Spleen (tissue), 11 donors: ENCODE measurements at regions not wholly inside any gene's neighbourhood (a gene's known extent, or its start where the extent isn't known, plus 50 kb on each side); places are given as distances from the start of the nearest gene placed in this dataset.

Experiments
- DNase-seq: peaks from one replicate; pipeline ENCODE4 v3.0.0-alpha.2; 2020
- H3K27ac ChIP-seq, 8 donors: fragments of 200-600 bp; sonication (generic) in 7 of 8; 1 replicate in 4 of 8; 2 replicates in 4 of 8; pipeline versions ENCODE4 v1.5.0 to v1.8.0; 2016 to 2021; ENCODE audit warnings: inconsistent platforms in 4 of 8, mild to moderate bottlenecking in 4 of 8, moderate library complexity in 1 of 8
- H3K27me3 ChIP-seq, 7 donors: fragments of 200-600 bp; sonication (generic) in 6 of 7; replicated peaks in 1 of 7; 1 replicate in 4 of 7; 2 replicates in 3 of 7; pipeline versions ENCODE4 v1.5.0 to v1.8.0; 2016 to 2021; ENCODE audit warnings: inconsistent platforms in 3 of 7, mild to moderate bottlenecking in 1 of 7
- H3K36me3 ChIP-seq, 6 donors: fragments of 200-600 bp; sonication (generic) in 5 of 6; 1 replicate in 4 of 6; 2 replicates in 2 of 6; pipeline versions ENCODE4 v1.5.0 to v1.8.0; 2016 to 2021; ENCODE audit warnings: inconsistent platforms in 2 of 6
- H3K4me1 ChIP-seq, 6 donors: fragments of 200-600 bp; sonication (generic) in 5 of 6; 1 replicate in 3 of 6; 2 replicates in 3 of 6; pipeline versions ENCODE4 v1.5.0 to v1.8.0; 2016 to 2021; ENCODE audit warnings: inconsistent platforms in 3 of 6
- H3K4me3 ChIP-seq, 8 donors: fragments of 200-600 bp; sonication (generic) in 7 of 8; 1 replicate in 4 of 8; 2 replicates in 4 of 8; pipeline versions ENCODE4 v1.5.0 to v1.8.0; 2016 to 2021; ENCODE audit warnings: inconsistent platforms in 4 of 8, mild to moderate bottlenecking in 4 of 8, moderate library complexity in 2 of 8
- H3K9me3 ChIP-seq, 8 donors: fragments of 200-600 bp; sonication (generic) in 7 of 8; 1 replicate in 4 of 8; 2 replicates in 4 of 8; pipeline versions ENCODE4 v1.5.0 to v1.8.0; 2016 to 2021; ENCODE audit warnings: inconsistent platforms in 4 of 8
- CTCF ChIP-seq, 11 experiments: fragments of 200-600 bp in 7 of 11; fragments of 450-650 bp in 4 of 11; sonication (generic) in 4 of 11; IDR thresholded peaks in 8 of 11; conservative IDR thresholded peaks in 3 of 11; 1 replicate in 7 of 11; 2 replicates in 4 of 11; pipeline versions ENCODE4 v1.4.0 to v1.8.0; 2016 to 2021; ENCODE audit warnings: antibody characterized with exemption in 11 of 11, inconsistent platforms in 4 of 11, mild to moderate bottlenecking in 1 of 11
- POLR2A ChIP-seq, 3 donors: fragments of 450-650 bp; IDR thresholded peaks; one replicate each; pipeline ENCODE4 v1.5.1; 2017; ENCODE audit warnings: antibody characterized with exemption in 3 of 3, mild to moderate bottlenecking in 1 of 3
- POLR2AphosphoS5 ChIP-seq, 3 donors: sonication (generic); formaldehyde crosslinking; IDR thresholded peaks; one replicate each; pipeline ENCODE4 v1.5.1; 2017; ENCODE audit warnings: antibody characterized with exemption in 3 of 3
- WGBS, 5 donors: extraction: QIAGEN DNeasy Blood & Tissue Kit in 3 of 5; methylation state at CpG; one replicate each; pipeline versions ENCODE4 v1.1.5 to v1.1.7; 2013 to 2018; 5-methylcytosine and 5-hydroxymethylcytosine counted together
- intact Hi-C: fragments of 100-400 bp; cut with DNase I; formaldehyde crosslinking; loops from one replicate; pipeline ENCODE4 v1.15.0; 2023; ENCODE audit warnings: low total_unique reads
- donor health status: healthy with polysubstance abuse.
- donor health status: DM: no; HTN: no; CAD: no; lungs with moderate emphysema.
- donor health status: DM: no; HTN: no; CAD: no.
- donor health status: Bipolar disorder and iron deficiency.
- donor health status: healthy.
- donor health status: DM: no; HTN: no; CAD: no.
- donor health status: DM: yes; HTN: yes; CAD: no.

- TF ChIP-seq POLR2AphosphoS5 (IDR thresholded peaks at IDR 0.05): no peak
- TF ChIP-seq CTCF (IDR thresholded peaks at IDR 0.05 in 8 of 11, conservative IDR thresholded peaks at IDR 0.05 in 3 of 11): no peak
- no peak for TF ChIP-seq POLR2A (IDR thresholded peaks at IDR 0.05)
- DNase-seq: peak; percentile 41
- Histone ChIP-seq H3K9me3 (no peaks in the 10 kb centered on the region), H3K27ac (no peak overlapping the region), H3K36me3 (no peaks in the 10 kb centered on the region), H3K27me3 (peaks cover 0 to 25% (median 0%) of the 10 kb centered on the region in 7 donors), H3K4me1 (peaks cover 0 to 10% (median 0%) of the 10 kb centered on the region in 6 donors), H3K4me3 (no peak overlapping the region)
- intact Hi-C loops: no loop called here
- WGBS, 5 donors: 85 to 93% (median 88%) methylated on average over 17 to 19 of the region's 19 CpGs
Measured at GRCh38 chr9:126155756-126156664, 170.6 kb upstream of the MVB12B start.

GRCh38 chr9:126156898-126157297, 169.7 kb upstream of the MVB12B start:
- H3K9me3 ChIP-seq: no peaks in the 10 kb centered on the region
- peaks cover 0 to 25% (median 0%) of the 10 kb centered on the region in 7 donors for H3K27me3 ChIP-seq
- H3K4me3 ChIP-seq: no peak overlapping the region
- no peaks in the 10 kb centered on the region for H3K36me3 ChIP-seq
- H3K4me1 ChIP-seq: peaks cover 0 to 4% (median 0%) of the 10 kb centered on the region in 6 donors
- intact Hi-C loops: no loop called here
- 87 to 90% (median 89%) methylated on average over 12 of the region's 12 CpGs for WGBS, 5 donors
- TF ChIP-seq CTCF (IDR thresholded peaks at IDR 0.05 in 8 of 11, conservative IDR thresholded peaks at IDR 0.05 in 3 of 11) (no peak), POLR2A (IDR thresholded peaks at IDR 0.05) (no peak), POLR2AphosphoS5 (IDR thresholded peaks at IDR 0.05) (no peak)
- H3K27ac ChIP-seq: no peak overlapping the region
- peak; percentile 35 for DNase-seq

GRCh38 chr9:126157423-126157822, 169.2 kb upstream of the MVB12B start:
- WGBS, 5 donors: 32 to 47% (median 35%) methylated on average over 10 of the region's 10 CpGs
- Histone ChIP-seq H3K27me3 (peaks cover 0 to 26% (median 0%) of the 10 kb centered on the region in 7 donors), H3K9me3 (no peaks in the 10 kb centered on the region), H3K4me1 (no peaks in the 10 kb centered on the region), H3K36me3 (no peaks in the 10 kb centered on the region), H3K4me3 (no peak overlapping the region), H3K27ac (no peak overlapping the region)
- TF ChIP-seq POLR2A (IDR thresholded peaks at IDR 0.05) (no peak), POLR2AphosphoS5 (IDR thresholded peaks at IDR 0.05) (no peak), CTCF (IDR thresholded peaks at IDR 0.05 in 8 of 11, conservative IDR thresholded peaks at IDR 0.05 in 3 of 11) (no peak)
- intact Hi-C loops: no loop called here
- peak; percentile 39 for DNase-seq

- Histone ChIP-seq H3K27me3 (peaks cover 0 to 32% (median 0%) of the 10 kb centered on the region in 7 donors), H3K36me3 (no peaks in the 10 kb centered on the region), H3K27ac (no peak overlapping the region), H3K4me3 (no peak overlapping the region), H3K9me3 (no peaks in the 10 kb centered on the region), H3K4me1 (no peaks in the 10 kb centered on the region)
- 76 to 80% (median 77%) methylated on average over 29 of the region's 29 CpGs for WGBS, 5 donors
- TF ChIP-seq POLR2AphosphoS5 (IDR thresholded peaks at IDR 0.05) (no peak), CTCF (IDR thresholded peaks at IDR 0.05 in 8 of 11, conservative IDR thresholded peaks at IDR 0.05 in 3 of 11) (no peak), POLR2A (IDR thresholded peaks at IDR 0.05) (no peak)
- peak; percentile 22 for DNase-seq
- intact Hi-C loops: no loop called here
Measured at GRCh38 chr9:126157826-126158587, 168.6 kb upstream of the MVB12B start.
